A673 (cell line): ENCODE measurements at regions not wholly inside any gene's neighbourhood (a gene's known extent, or its start where the extent isn't known, plus 50 kb on each side); places are given as distances from the start of the nearest gene placed in this dataset.

Source experiments
- BruUV-seq: library from RNA; stranded (reverse); fragments of 400-500 nt; replicated peaks from 2 replicates; lab custom pipeline; 2021; lab: Mats Ljungman, UMichigan
- CTCF ChIA-PET: fragments of 300-600 bp; sonication (Branson Sonifier 250); formaldehyde crosslinking; loops from one replicate; lab custom pipeline; 2022; ENCODE audit warnings: antibody characterized with exemption; lab: Charles Lee
- POLR2A ChIA-PET: fragments of 300-600 bp; sonication (Branson Sonifier 250); formaldehyde crosslinking; loops from one replicate; lab custom pipeline; 2022; ENCODE audit warnings: antibody characterized with exemption; ENCODE audit not compliant: low non-redundant PET; lab: Charles Lee
- DNase-seq: peaks from one replicate; pipeline ENCODE4 v3.0.0-alpha.2; 2015; ENCODE audit warnings: low spot score
- H3K27ac ChIP-seq: fragments of 200-600 bp; sonication (generic); 2 replicates; pipeline ENCODE4 v1.5.1; 2016; ENCODE audit warnings: mixed run types, low read depth, mild to moderate bottlenecking, mixed read lengths, antibody characterized with exemption, low read length; ENCODE audit not compliant: poor library complexity, severe bottlenecking
- H3K27me3 ChIP-seq: fragments of 200-600 bp; sonication (generic); replicated peaks from 2 replicates; pipeline ENCODE4 v1.6.1; 2017; ENCODE audit warnings: mixed run types, low read depth, mild to moderate bottlenecking, mixed read lengths, antibody characterized with exemption, low read length; ENCODE audit not compliant: insufficient read depth, poor library complexity
- H3K36me3 ChIP-seq: fragments of 200-600 bp; sonication (generic); 2 replicates; pipeline ENCODE4 v1.6.1; 2016; ENCODE audit warnings: mixed run types, mild to moderate bottlenecking, mixed read lengths, antibody characterized with exemption, low read length; ENCODE audit not compliant: insufficient read depth, poor library complexity, severe bottlenecking
- H3K4me1 ChIP-seq: fragments of 200-600 bp; sonication (generic); 2 replicates; pipeline ENCODE4 v1.6.1; 2017; ENCODE audit warnings: mixed run types, mild to moderate bottlenecking, mixed read lengths, antibody characterized with exemption, low read length; ENCODE audit not compliant: insufficient read depth, poor library complexity, severe bottlenecking
- H3K4me3 ChIP-seq: fragments of 200-600 bp; sonication (generic); 2 replicates; pipeline ENCODE4 v1.5.1; 2016; ENCODE audit warnings: low read depth, mixed run types, mild to moderate bottlenecking, mixed read lengths, low read length; ENCODE audit not compliant: poor library complexity, severe bottlenecking
- H3K9me3 ChIP-seq: fragments of 200-600 bp; sonication (generic); 2 replicates; pipeline ENCODE4 v1.6.1; 2016; ENCODE audit warnings: mixed run types, low read depth, mild to moderate bottlenecking, mixed read lengths, antibody characterized with exemption, low read length; ENCODE audit not compliant: poor library complexity, severe bottlenecking
- EZH2 ChIP-seq: fragments of 200-600 bp; sonication (generic); IDR thresholded peaks from 2 replicates; pipeline ENCODE4 v1.6.1; 2017; ENCODE audit warnings: borderline replicate concordance, low read depth, mild to moderate bottlenecking, mixed read lengths, antibody characterized with exemption, low read length; ENCODE audit not compliant: poor library complexity, severe bottlenecking
- intact Hi-C: fragments of 100-400 bp; cut with micrococcal nuclease; formaldehyde crosslinking; loops from one replicate; pipeline ENCODE4 v1.10.0; 2022; ENCODE audit not compliant: unreplicated experiment
- TF ChIP-seq, protein P1 (sequence below): fragments of 300-800, 200-600 bp; sonication (generic); conservative IDR thresholded peaks from 2 replicates; pipeline ENCODE4 v1.5.1; 2017; ENCODE audit warnings: low read depth, mild to moderate bottlenecking, antibody characterized with exemption, low read length, moderate library complexity, mixed read lengths

DNA sequence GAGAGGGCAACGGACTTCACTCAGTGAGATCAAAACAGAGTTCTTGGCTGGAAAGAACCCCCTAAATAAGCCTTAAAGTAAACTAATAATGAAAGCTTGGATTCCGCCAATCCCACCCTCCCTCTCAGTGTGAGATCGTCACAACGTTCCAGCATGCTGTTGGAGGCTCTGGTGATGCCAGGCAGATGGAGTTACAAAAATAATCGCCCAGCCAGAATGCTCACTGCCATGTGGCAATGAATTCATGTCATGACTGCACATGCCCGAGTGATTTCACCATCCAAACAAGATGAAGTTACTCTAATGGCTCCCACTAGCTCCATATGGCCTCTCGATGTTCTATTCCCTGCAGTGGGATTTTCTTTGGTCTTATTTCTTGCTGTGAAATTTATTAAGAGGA lies 248.0 kb downstream of the SPATA18 start:
- ChIA-PET POLR2A (no interaction called here), CTCF (no interaction called here)
- TF ChIP-seq EZH2 = no peak
- TF ChIP-seq, protein P1, sequence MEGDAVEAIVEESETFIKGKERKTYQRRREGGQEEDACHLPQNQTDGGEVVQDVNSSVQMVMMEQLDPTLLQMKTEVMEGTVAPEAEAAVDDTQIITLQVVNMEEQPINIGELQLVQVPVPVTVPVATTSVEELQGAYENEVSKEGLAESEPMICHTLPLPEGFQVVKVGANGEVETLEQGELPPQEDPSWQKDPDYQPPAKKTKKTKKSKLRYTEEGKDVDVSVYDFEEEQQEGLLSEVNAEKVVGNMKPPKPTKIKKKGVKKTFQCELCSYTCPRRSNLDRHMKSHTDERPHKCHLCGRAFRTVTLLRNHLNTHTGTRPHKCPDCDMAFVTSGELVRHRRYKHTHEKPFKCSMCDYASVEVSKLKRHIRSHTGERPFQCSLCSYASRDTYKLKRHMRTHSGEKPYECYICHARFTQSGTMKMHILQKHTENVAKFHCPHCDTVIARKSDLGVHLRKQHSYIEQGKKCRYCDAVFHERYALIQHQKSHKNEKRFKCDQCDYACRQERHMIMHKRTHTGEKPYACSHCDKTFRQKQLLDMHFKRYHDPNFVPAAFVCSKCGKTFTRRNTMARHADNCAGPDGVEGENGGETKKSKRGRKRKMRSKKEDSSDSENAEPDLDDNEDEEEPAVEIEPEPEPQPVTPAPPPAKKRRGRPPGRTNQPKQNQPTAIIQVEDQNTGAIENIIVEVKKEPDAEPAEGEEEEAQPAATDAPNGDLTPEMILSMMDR = no peak
- H3K27me3 ChIP-seq = no peaks in the 10 kb centered on the region
- no peaks in the 10 kb centered on the region for H3K36me3 ChIP-seq
- no peaks in the 10 kb centered on the region for H3K4me1 ChIP-seq
- intact Hi-C loops = no loop called here
- H3K4me3 ChIP-seq = no peak overlapping the region
- no peak overlapping the region for H3K27ac ChIP-seq
- no TSS peak for BruUV-seq
- H3K9me3 ChIP-seq = no peaks in the 10 kb centered on the region
- DNase-seq = no peak

DNA sequence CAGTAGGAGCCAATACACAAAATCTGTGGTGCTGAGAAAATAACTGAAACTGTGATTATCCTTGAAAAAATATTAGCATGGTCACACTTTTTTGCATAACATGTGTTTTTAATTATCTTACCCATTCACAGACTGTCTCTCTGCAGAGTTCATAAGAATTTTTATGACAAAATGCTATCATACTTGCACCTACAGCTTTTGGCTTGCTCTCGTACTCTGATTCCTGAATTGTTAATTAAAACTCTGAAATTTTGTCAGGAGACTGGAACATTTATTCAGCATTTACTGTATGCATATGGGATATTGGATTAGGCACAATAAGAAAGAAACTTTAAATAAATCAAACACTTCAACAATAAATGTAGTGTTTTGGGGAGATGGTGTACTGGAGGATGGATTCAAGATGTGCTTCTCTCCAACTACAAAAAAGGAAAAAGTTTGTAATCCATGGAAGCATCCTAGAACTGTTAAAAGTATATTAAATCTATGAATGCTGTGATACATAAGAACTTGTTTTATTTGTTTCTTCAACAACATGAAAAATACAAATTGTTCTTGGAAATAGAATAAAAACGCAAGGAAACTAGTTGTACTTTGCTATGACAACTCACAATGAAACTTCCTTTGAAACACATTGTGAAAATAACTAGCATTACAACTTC lies 260.5 kb downstream of the SPATA18 start:
- CTCF ChIA-PET = no interaction called here

DNA sequence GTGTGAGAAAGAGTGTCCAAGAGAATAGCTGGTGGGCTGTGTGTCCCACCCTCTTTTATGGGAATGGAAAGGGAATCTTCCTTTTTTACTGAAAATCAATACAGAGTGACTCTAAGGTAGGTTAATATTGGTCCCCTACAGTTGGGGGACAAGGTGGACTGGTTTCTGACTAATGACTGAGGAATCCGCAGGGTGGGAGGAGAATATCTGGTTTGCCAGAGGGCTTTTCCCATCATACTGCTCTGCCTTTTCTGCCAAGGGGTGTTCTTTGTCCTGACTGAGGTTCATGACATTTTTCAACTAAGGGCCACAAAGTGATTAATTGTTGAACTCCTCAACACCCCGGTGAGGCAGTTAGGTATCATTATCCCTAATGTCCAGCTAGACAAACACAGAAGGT lies 261.6 kb downstream of the SPATA18 start:
- no peak for DNase-seq
- BruUV-seq = no TSS peak
- ChIA-PET POLR2A (no interaction called here), CTCF (interaction anchor here (0.6 kb wide), 1 partner anchor 122 kb away, joined by 3 read pairs; no protein-coding TSS in a partner anchor)
- TF ChIP-seq, protein P1 = no peak
- TF ChIP-seq EZH2 = no peak
- no peak overlapping the region for H3K4me3 ChIP-seq
- H3K4me1 ChIP-seq = peaks cover 4% of the 10 kb centered on the region
- no peak overlapping the region for H3K27ac ChIP-seq
- H3K27me3 ChIP-seq = no peaks in the 10 kb centered on the region
- H3K9me3 ChIP-seq = no peaks in the 10 kb centered on the region
- intact Hi-C loops = no loop called here
- no peaks in the 10 kb centered on the region for H3K36me3 ChIP-seq

More for the DNA sequence above, 260.5 kb downstream of the SPATA18 start:
- Histone ChIP-seq H3K4me3 (no peak overlapping the region), H3K27ac (no peak overlapping the region), H3K4me1 (peaks cover 4% of the 10 kb centered on the region), H3K27me3 (no peaks in the 10 kb centered on the region), H3K36me3 (no peaks in the 10 kb centered on the region), H3K9me3 (no peaks in the 10 kb centered on the region)
- no TSS peak for BruUV-seq
- intact Hi-C loops = no loop called here
- no peak for DNase-seq
- POLR2A ChIA-PET = no interaction called here
- TF ChIP-seq, protein P1 = no peak
- TF ChIP-seq EZH2 = no peak
